SK-N-SH (cell line): ENCODE measurements at regions not wholly inside any gene's neighbourhood (a gene's known extent, or its start where the extent isn't known, plus 50 kb on each side); places are given as distances from the start of the nearest gene placed in this dataset.
A peak's percentile ranks its signal among the peaks of the same experiment; 100 is the strongest.
"Not testable (repeated sequence)": the region's sequence is repeated elsewhere in the genome, so short reads cannot be mapped to it uniquely, and the experiment has no call there.

ENCODE experiments used
- CTCF ChIA-PET: fragments of 300-600, 350-600 bp; formaldehyde crosslinking; extraction: SDS; loops from one replicate; lab custom pipeline; 2021; lab: Yijun Ruan, JAX
- POLR2A ChIA-PET: fragments of 350-600 bp; sonication (Branson Sonifier 250); formaldehyde crosslinking; extraction: SDS; loops from one replicate; lab custom pipeline; 2020; ENCODE audit warnings: antibody characterized with exemption, inconsistent platforms; lab: Yijun Ruan, JAX
- DNase-seq: peaks from one replicate; pipeline ENCODE4 v3.0.0; 2012
- H2AFZ ChIP-seq: fragments of 200-600 bp; sonication (generic); 2 replicates; pipeline ENCODE4 v1.8.1; 2016; ENCODE audit warnings: antibody characterized with exemption, mild to moderate bottlenecking, low read depth
- H3F3A ChIP-seq: fragments of 200-600 bp; sonication (generic); replicated peaks from 2 replicates; pipeline ENCODE3; 2016; ENCODE audit warnings: antibody characterized with exemption, mild to moderate bottlenecking; ENCODE audit not compliant: insufficient read depth
- H3K27ac ChIP-seq, 2 experiments: fragments of 200-500 bp in 1 of 2; fragments of 200-600 bp in 1 of 2; sonication (Bioruptor generic) in 1 of 2; sonication (generic), shearing (Covaris generic) in 1 of 2; 2 replicates each; pipeline versions ENCODE4 v1.5.1 to v1.6.1; 2014 to 2016; ENCODE audit warnings: low read depth in 2 of 2, inconsistent platforms in 1 of 2, low read length in 1 of 2, mild to moderate bottlenecking in 1 of 2, mixed read lengths in 1 of 2
- H3K27me3 ChIP-seq: fragments of 200-600 bp; sonication (generic), shearing (Covaris generic); 2 replicates; pipeline ENCODE4 v1.6.1; 2016; ENCODE audit warnings: mixed run types; ENCODE audit not compliant: insufficient read depth
- H3K36me3 ChIP-seq, 2 experiments: fragments of 200-500 bp in 1 of 2; fragments of 200-600 bp in 1 of 2; sonication (Bioruptor generic) in 1 of 2; sonication (generic) in 1 of 2; replicated peaks in 1 of 2; 2 replicates each; pipeline versions ENCODE3 to v1.5.1; 2014 to 2016; ENCODE audit warnings: low read length in 1 of 2, mild to moderate bottlenecking in 1 of 2; ENCODE audit not compliant: insufficient read depth in 2 of 2, control insufficient read depth in 1 of 2
- H3K4me1 ChIP-seq, 2 experiments: fragments of 200-500 bp in 1 of 2; fragments of 200-600 bp in 1 of 2; sonication (Bioruptor generic) in 1 of 2; sonication (generic), shearing (Covaris generic) in 1 of 2; 2 replicates each; pipeline versions ENCODE4 v1.5.1 to v1.6.1; 2014 to 2016; ENCODE audit warnings: low read depth in 1 of 2, low read length in 1 of 2, mixed run types in 1 of 2; ENCODE audit not compliant: insufficient read depth in 2 of 2, control insufficient read depth in 1 of 2
- H3K4me2 ChIP-seq: fragments of 200-600 bp; sonication (generic), shearing (Covaris generic); 2 replicates; pipeline ENCODE4 v1.6.1; 2017; ENCODE audit warnings: mixed run types
- H3K4me3 ChIP-seq, 2 experiments: fragments of 200-500 bp in 1 of 2; fragments of 200-600 bp in 1 of 2; sonication (Bioruptor generic) in 1 of 2; sonication (generic), shearing (Covaris generic) in 1 of 2; 2 replicates each; pipeline versions ENCODE4 v1.5.1 to v1.8.1; 2014 to 2016; ENCODE audit warnings: low read depth in 2 of 2, inconsistent platforms in 1 of 2, low read length in 1 of 2, mild to moderate bottlenecking in 1 of 2, mixed read lengths in 1 of 2, moderate library complexity in 1 of 2
- H3K79me2 ChIP-seq: fragments of 200-600 bp; sonication (generic); 2 replicates; pipeline ENCODE4 v1.8.1; 2017; ENCODE audit warnings: mild to moderate bottlenecking; ENCODE audit not compliant: insufficient read depth
- H3K9ac ChIP-seq: fragments of 200-600 bp; sonication (generic); 2 replicates; pipeline ENCODE4 v1.6.1; 2017; ENCODE audit warnings: mixed run types
- H3K9me2 ChIP-seq: fragments of 200-600 bp; sonication (generic); 2 replicates; pipeline ENCODE4 v1.6.1; 2017; ENCODE audit warnings: mixed run types
- H3K9me3 ChIP-seq: fragments of 200-600 bp; sonication (generic); 2 replicates; pipeline ENCODE4 v1.6.1; 2017; ENCODE audit warnings: mixed run types, mild to moderate bottlenecking, moderate library complexity
- H4K20me1 ChIP-seq: fragments of 200-600 bp; sonication (generic); 2 replicates; pipeline ENCODE4 v1.6.1; 2017; ENCODE audit warnings: mild to moderate bottlenecking, mixed run types; ENCODE audit not compliant: insufficient read depth
- RAD21 ChIP-seq: IDR thresholded peaks from 2 replicates; pipeline ENCODE4 v1.6.1; 2012; ENCODE audit warnings: mild to moderate bottlenecking, low read length
- SMC3 ChIP-seq: IDR thresholded peaks from 2 replicates; pipeline ENCODE4 v1.6.1; 2012; ENCODE audit warnings: low read depth, low read length, improper control_type of control experiment
- WGBS: methylation state at CpG from one replicate; pipeline ENCODE4 v1.1.6; 2017; ENCODE audit warnings: low lambda C conversion rate; 5-methylcytosine and 5-hydroxymethylcytosine counted together
- TF ChIP-seq, protein P1 (sequence below): fragments of 200-600 bp; sonication (generic); IDR thresholded peaks from 2 replicates; pipeline ENCODE4 v1.6.1; 2017; ENCODE audit warnings: antibody characterized with exemption, mild to moderate bottlenecking, moderate library complexity

DNA sequence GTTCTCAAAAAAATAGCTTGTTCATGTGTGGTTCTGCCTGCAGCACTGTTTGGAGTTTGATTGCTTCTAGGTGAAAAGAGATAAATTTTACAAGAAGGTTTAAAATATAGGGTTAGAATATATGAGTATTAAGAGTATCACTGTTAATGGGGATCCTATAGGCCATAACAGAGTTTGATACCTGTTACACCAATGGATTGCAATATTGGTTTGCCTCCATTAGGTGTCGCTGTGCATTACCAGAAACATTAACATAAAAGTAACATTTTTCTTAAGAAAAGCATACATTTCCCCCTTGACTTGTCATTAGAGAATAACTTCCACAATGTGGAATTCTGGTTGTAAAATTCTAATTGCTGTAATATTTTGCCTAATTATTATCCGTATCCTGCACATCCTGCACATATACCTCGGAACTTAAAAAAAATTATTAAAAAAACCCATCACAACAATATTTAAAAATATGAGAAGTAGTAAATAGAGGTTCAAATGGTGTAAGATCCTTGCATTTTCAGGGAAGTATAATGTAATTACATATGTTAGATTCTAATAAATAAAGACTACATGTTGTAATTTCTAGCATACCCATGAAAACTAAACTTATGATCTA is 63.0 kb downstream of the CYP4A11 start:
- POLR2A ChIA-PET, H3K4me1 ChIP-seq, H3K9me3 ChIP-seq, H3K9me2 ChIP-seq, H3K4me2 ChIP-seq, H4K20me1 ChIP-seq, H3K9ac ChIP-seq, H3K79me2 ChIP-seq, H2AFZ ChIP-seq, H3F3A ChIP-seq, H3K36me3 ChIP-seq, H3K27me3 ChIP-seq, H3K27ac ChIP-seq, DNase-seq, H3K4me3 ChIP-seq, CTCF ChIA-PET: not testable (repeated sequence)
- WGBS, result under 1% methylated on average over 3 of the region's 3 CpGs
- TF ChIP-seq RAD21, result peak; percentile 42
- TF ChIP-seq SMC3, result 0 out of 2 replicates have a peak, but pooled peaks have one; percentile 9
- TF ChIP-seq, protein P1, sequence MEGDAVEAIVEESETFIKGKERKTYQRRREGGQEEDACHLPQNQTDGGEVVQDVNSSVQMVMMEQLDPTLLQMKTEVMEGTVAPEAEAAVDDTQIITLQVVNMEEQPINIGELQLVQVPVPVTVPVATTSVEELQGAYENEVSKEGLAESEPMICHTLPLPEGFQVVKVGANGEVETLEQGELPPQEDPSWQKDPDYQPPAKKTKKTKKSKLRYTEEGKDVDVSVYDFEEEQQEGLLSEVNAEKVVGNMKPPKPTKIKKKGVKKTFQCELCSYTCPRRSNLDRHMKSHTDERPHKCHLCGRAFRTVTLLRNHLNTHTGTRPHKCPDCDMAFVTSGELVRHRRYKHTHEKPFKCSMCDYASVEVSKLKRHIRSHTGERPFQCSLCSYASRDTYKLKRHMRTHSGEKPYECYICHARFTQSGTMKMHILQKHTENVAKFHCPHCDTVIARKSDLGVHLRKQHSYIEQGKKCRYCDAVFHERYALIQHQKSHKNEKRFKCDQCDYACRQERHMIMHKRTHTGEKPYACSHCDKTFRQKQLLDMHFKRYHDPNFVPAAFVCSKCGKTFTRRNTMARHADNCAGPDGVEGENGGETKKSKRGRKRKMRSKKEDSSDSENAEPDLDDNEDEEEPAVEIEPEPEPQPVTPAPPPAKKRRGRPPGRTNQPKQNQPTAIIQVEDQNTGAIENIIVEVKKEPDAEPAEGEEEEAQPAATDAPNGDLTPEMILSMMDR, result peak; percentile 72

DNA sequence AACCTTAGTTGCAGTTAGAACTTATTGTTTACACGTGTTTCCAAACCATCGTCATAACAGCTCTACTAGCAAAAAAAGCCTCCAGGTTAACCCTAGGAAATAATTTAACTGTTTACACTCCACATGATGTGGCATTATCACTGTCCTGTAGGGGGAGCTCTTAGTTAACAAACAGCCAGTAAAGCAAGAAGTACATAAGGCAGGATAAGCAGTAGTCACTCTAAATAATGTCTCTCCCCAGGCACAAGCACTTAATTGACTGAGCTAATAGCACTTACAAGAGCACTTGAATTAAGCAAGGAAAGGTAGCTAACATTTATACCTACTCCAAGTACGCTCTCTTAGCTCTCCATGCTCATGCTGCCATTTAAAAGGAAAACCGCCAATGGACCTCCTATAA is 65.2 kb downstream of the CYP4A11 start:
- H3K27me3 ChIP-seq, H3F3A ChIP-seq, H3K9me3 ChIP-seq, POLR2A ChIA-PET, H3K4me3 ChIP-seq, H3K4me1 ChIP-seq, H2AFZ ChIP-seq, DNase-seq, H3K9me2 ChIP-seq, H3K9ac ChIP-seq, H4K20me1 ChIP-seq, H3K4me2 ChIP-seq, H3K79me2 ChIP-seq, H3K36me3 ChIP-seq, H3K27ac ChIP-seq: not testable (repeated sequence)
- WGBS, result 23% methylated on average over 4 of the region's 4 CpGs
- CTCF ChIA-PET, result interaction anchor here (0.6 kb wide), 1 partner anchor 303 kb away, joined by 3 read pairs; no protein-coding TSS in a partner anchor
- TF ChIP-seq, protein P1, result peak; percentile 52
- peak; percentile 24 for TF ChIP-seq RAD21
